Skeletal muscle satellite cell (primary cell): ENCODE measurements at regions not wholly inside any gene's neighbourhood (a gene's known extent, or its start where the extent isn't known, plus 50 kb on each side); places are given as distances from the start of the nearest gene placed in this dataset.
"Not testable (repeated sequence)": the region's sequence is repeated elsewhere in the genome, so short reads cannot be mapped to it uniquely, and the experiment has no call there.

ENCODE experiments used
- H3K27me3 ChIP-seq: 2 replicates; pipeline ENCODE4 v1.7.0; 2013; ENCODE audit warnings: low read length; ENCODE audit not compliant: control insufficient read depth, insufficient read depth
- H3K36me3 ChIP-seq: 2 replicates; pipeline ENCODE4 v1.7.0; 2013; ENCODE audit warnings: mild to moderate bottlenecking, control low read depth, low read length; ENCODE audit not compliant: insufficient read depth
- H3K4me1 ChIP-seq: 2 replicates; pipeline ENCODE4 v1.7.0; 2013; ENCODE audit warnings: low read length; ENCODE audit not compliant: control insufficient read depth, insufficient read depth
- H3K4me2 ChIP-seq: 2 replicates; pipeline ENCODE4 v1.7.0; 2013; ENCODE audit warnings: mild to moderate bottlenecking, low read length
- H3K4me3 ChIP-seq: 2 replicates; pipeline ENCODE4 v1.7.0; 2013; ENCODE audit warnings: low read length
- H3K9ac ChIP-seq: 2 replicates; pipeline ENCODE4 v1.7.0; 2013; ENCODE audit warnings: mild to moderate bottlenecking, low read depth, low read length, moderate library complexity
- H3K9me3 ChIP-seq: replicated peaks from 2 replicates; pipeline ENCODE4 v1.7.0; 2013; ENCODE audit warnings: mild to moderate bottlenecking, control low read depth, low read length

- no peaks in the 10 kb centered on the region for H3K27me3 ChIP-seq
- H3K9me3 ChIP-seq: no peaks in the 10 kb centered on the region
- no peaks in the 10 kb centered on the region for H3K4me1 ChIP-seq
- no peaks in the 10 kb centered on the region for H3K36me3 ChIP-seq
- H3K9ac ChIP-seq: no peak overlapping the region
- H3K4me3 ChIP-seq: no peak overlapping the region
- H3K4me2 ChIP-seq: no peak overlapping the region
These were observed 673.2 kb upstream of the SOX9 start for GRCh38 chr17:71447644-71448043.

- not testable (repeated sequence) for H3K9me3 ChIP-seq, H3K4me2 ChIP-seq, H3K4me3 ChIP-seq, H3K4me1 ChIP-seq, H3K36me3 ChIP-seq, H3K27me3 ChIP-seq, H3K9ac ChIP-seq
These were observed 670.2 kb upstream of the SOX9 start for GRCh38 chr17:71450657-71451056.

- H3K9ac ChIP-seq: no peak overlapping the region
- no peaks in the 10 kb centered on the region for H3K4me1 ChIP-seq
- no peak overlapping the region for H3K4me2 ChIP-seq
- H3K4me3 ChIP-seq: no peak overlapping the region
- H3K36me3 ChIP-seq: no peaks in the 10 kb centered on the region
- H3K9me3 ChIP-seq: no peaks in the 10 kb centered on the region
- H3K27me3 ChIP-seq: no peaks in the 10 kb centered on the region
These were observed 666.9 kb upstream of the SOX9 start for GRCh38 chr17:71453876-71454422.

- Histone ChIP-seq H3K9me3 (no peaks in the 10 kb centered on the region), H3K4me1 (no peaks in the 10 kb centered on the region), H3K9ac (no peak overlapping the region), H3K4me2 (no peak overlapping the region), H3K4me3 (no peak overlapping the region), H3K27me3 (no peaks in the 10 kb centered on the region), H3K36me3 (no peaks in the 10 kb centered on the region)
These were observed 665.6 kb upstream of the SOX9 start for GRCh38 chr17:71455219-71455618.

- Histone ChIP-seq H3K4me2 (no peak overlapping the region), H3K9me3 (no peaks in the 10 kb centered on the region)
These were observed 662.5 kb upstream of the SOX9 start for GRCh38 chr17:71458322-71458721.

GRCh38 chr17:71460943-71461342, 659.9 kb upstream of the SOX9 start:
- Histone ChIP-seq H3K4me1 (no peaks in the 10 kb centered on the region), H3K4me2 (no peak overlapping the region), H3K4me3 (no peak overlapping the region), H3K9ac (no peak overlapping the region), H3K9me3 (no peaks in the 10 kb centered on the region), H3K36me3 (no peaks in the 10 kb centered on the region), H3K27me3 (no peaks in the 10 kb centered on the region)

More at GRCh38 chr17:71458322-71458721, 662.5 kb upstream of the SOX9 start:
- H3K4me1 ChIP-seq: no peaks in the 10 kb centered on the region
- no peaks in the 10 kb centered on the region for H3K27me3 ChIP-seq
- H3K36me3 ChIP-seq: no peaks in the 10 kb centered on the region
- H3K4me3 ChIP-seq: no peak overlapping the region
- no peak overlapping the region for H3K9ac ChIP-seq

- no peak overlapping the region for H3K4me3 ChIP-seq
- no peaks in the 10 kb centered on the region for H3K4me1 ChIP-seq
- no peak overlapping the region for H3K4me2 ChIP-seq
- no peak overlapping the region for H3K9ac ChIP-seq
- H3K9me3 ChIP-seq: no peaks in the 10 kb centered on the region
- no peaks in the 10 kb centered on the region for H3K36me3 ChIP-seq
- no peaks in the 10 kb centered on the region for H3K27me3 ChIP-seq
These were observed 659.2 kb upstream of the SOX9 start for GRCh38 chr17:71461498-71462169.

GRCh38 chr17:71464241-71464640, 656.6 kb upstream of the SOX9 start:
- no peaks in the 10 kb centered on the region for H3K9me3 ChIP-seq
- H3K36me3 ChIP-seq: no peaks in the 10 kb centered on the region
- no peaks in the 10 kb centered on the region for H3K27me3 ChIP-seq
- no peaks in the 10 kb centered on the region for H3K4me1 ChIP-seq
- no peak overlapping the region for H3K9ac ChIP-seq
- H3K4me2 ChIP-seq: no peak overlapping the region
- H3K4me3 ChIP-seq: no peak overlapping the region

GRCh38 chr17:71464751-71465150, 656.1 kb upstream of the SOX9 start:
- Histone ChIP-seq H3K4me1 (no peaks in the 10 kb centered on the region), H3K27me3 (no peaks in the 10 kb centered on the region), H3K9ac (no peak overlapping the region), H3K9me3 (no peaks in the 10 kb centered on the region), H3K36me3 (no peaks in the 10 kb centered on the region), H3K4me3 (no peak overlapping the region), H3K4me2 (no peak overlapping the region)

- Histone ChIP-seq H3K9me3 (no peaks in the 10 kb centered on the region), H3K4me2 (no peak overlapping the region), H3K4me1 (no peaks in the 10 kb centered on the region)
These were observed 653.1 kb upstream of the SOX9 start for GRCh38 chr17:71467719-71468118.

GRCh38 chr17:71470062-71470461, 650.8 kb upstream of the SOX9 start:
- H3K36me3 ChIP-seq: no peaks in the 10 kb centered on the region
- H3K4me1 ChIP-seq: no peaks in the 10 kb centered on the region
- no peaks in the 10 kb centered on the region for H3K9me3 ChIP-seq
- no peaks in the 10 kb centered on the region for H3K27me3 ChIP-seq
- H3K9ac ChIP-seq: no peak overlapping the region
- no peak overlapping the region for H3K4me3 ChIP-seq
- H3K4me2 ChIP-seq: no peak overlapping the region

More at GRCh38 chr17:71467719-71468118, 653.1 kb upstream of the SOX9 start:
- Histone ChIP-seq H3K36me3 (no peaks in the 10 kb centered on the region), H3K27me3 (no peaks in the 10 kb centered on the region), H3K9ac (no peak overlapping the region), H3K4me3 (no peak overlapping the region)
